BJ (cell line): ENCODE measurements at regions not wholly inside any gene's neighbourhood (a gene's known extent, or its start where the extent isn't known, plus 50 kb on each side); places are given as distances from the start of the nearest gene placed in this dataset.
"Not testable (repeated sequence)": the region's sequence is repeated elsewhere in the genome, so short reads cannot be mapped to it uniquely, and the experiment has no call there.

ENCODE experiments used
- CTCF ChIA-PET: fragments of 350-600 bp; formaldehyde crosslinking; extraction: SDS; loops from one replicate; lab custom pipeline; 2021; ENCODE audit warnings: antibody characterized with exemption, inconsistent platforms; lab: Yijun Ruan, JAX
- POLR2A ChIA-PET: fragments of 300-600 bp; sonication (Branson Sonifier 250); formaldehyde crosslinking; extraction: SDS; loops from one replicate; lab custom pipeline; 2021; ENCODE audit warnings: antibody characterized with exemption; lab: Charles Lee
- DNase-seq: peaks from one replicate; pipeline ENCODE4 v3.0.0-alpha.2; 2011; ENCODE audit warnings: low read depth
- H3K27me3 ChIP-seq: 2 replicates; pipeline ENCODE4 v1.6.0; 2011; ENCODE audit warnings: low read length; ENCODE audit not compliant: control insufficient read depth, insufficient read depth
- H3K36me3 ChIP-seq: 2 replicates; pipeline ENCODE4 v1.5.1; 2011; ENCODE audit warnings: low read length; ENCODE audit not compliant: control insufficient read depth, insufficient read depth
- H3K4me3 ChIP-seq: 2 replicates; pipeline ENCODE4 v1.5.1; 2011; ENCODE audit warnings: low read depth, mild to moderate bottlenecking, control low read depth, low read length
- TF ChIP-seq, protein P1 (sequence below): IDR thresholded peaks from 2 replicates; pipeline ENCODE4 v1.5.1; 2011; ENCODE audit warnings: low read depth, mild to moderate bottlenecking, control low read depth, inconsistent platforms, low read length, moderate library complexity; ENCODE audit not compliant: insufficient read depth

DNA sequence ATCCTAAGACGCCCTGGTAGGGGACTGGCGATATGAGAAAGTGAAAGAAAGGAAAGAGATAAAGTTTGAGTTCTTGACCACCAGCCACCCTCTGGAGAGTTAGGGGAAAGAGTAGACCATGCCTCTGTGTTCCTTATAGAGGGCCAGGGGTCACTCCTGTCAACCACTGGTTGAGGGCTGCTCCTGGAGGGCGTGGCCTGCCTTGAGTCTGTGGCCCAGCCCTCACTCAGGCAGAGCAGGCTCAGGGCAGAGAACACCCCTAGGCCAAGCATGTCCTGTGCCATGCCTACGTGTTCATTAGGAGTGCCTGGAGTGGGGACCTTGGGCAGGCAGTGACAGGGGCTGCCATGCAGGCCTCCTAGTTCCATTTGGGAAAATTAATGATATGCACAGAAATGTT is 161.1 kb upstream of the EPB41L3 start:
- TF ChIP-seq, protein P1, sequence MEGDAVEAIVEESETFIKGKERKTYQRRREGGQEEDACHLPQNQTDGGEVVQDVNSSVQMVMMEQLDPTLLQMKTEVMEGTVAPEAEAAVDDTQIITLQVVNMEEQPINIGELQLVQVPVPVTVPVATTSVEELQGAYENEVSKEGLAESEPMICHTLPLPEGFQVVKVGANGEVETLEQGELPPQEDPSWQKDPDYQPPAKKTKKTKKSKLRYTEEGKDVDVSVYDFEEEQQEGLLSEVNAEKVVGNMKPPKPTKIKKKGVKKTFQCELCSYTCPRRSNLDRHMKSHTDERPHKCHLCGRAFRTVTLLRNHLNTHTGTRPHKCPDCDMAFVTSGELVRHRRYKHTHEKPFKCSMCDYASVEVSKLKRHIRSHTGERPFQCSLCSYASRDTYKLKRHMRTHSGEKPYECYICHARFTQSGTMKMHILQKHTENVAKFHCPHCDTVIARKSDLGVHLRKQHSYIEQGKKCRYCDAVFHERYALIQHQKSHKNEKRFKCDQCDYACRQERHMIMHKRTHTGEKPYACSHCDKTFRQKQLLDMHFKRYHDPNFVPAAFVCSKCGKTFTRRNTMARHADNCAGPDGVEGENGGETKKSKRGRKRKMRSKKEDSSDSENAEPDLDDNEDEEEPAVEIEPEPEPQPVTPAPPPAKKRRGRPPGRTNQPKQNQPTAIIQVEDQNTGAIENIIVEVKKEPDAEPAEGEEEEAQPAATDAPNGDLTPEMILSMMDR = no peak
- H3K4me3 ChIP-seq = no peak overlapping the region
- H3K27me3 ChIP-seq = no peaks in the 10 kb centered on the region
- CTCF ChIA-PET = no interaction called here
- H3K36me3 ChIP-seq = no peaks in the 10 kb centered on the region
- POLR2A ChIA-PET = no interaction called here
- no peak for DNase-seq

DNA sequence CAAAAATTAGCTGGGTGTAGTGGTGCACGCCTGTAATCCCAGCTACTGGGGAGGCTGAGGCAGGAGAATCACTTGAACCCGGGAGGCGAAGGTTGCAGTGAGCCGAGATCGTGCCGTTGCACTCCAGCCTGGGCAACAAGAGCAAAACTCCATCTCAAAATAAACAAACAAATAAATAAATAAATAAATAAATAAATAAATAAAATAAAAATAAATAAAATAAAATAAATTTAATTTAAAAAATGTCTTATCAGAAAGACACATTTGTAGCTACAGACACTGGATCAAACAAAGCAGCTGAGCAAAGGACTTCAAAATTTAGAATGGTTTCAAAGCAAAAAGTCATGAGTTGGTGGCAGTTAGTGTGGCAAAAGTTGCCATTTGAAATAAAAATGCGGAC is 158.2 kb upstream of the EPB41L3 start:
- DNase-seq, POLR2A ChIA-PET, H3K4me3 ChIP-seq, H3K36me3 ChIP-seq, H3K27me3 ChIP-seq, CTCF ChIA-PET: not testable (repeated sequence)

DNA sequence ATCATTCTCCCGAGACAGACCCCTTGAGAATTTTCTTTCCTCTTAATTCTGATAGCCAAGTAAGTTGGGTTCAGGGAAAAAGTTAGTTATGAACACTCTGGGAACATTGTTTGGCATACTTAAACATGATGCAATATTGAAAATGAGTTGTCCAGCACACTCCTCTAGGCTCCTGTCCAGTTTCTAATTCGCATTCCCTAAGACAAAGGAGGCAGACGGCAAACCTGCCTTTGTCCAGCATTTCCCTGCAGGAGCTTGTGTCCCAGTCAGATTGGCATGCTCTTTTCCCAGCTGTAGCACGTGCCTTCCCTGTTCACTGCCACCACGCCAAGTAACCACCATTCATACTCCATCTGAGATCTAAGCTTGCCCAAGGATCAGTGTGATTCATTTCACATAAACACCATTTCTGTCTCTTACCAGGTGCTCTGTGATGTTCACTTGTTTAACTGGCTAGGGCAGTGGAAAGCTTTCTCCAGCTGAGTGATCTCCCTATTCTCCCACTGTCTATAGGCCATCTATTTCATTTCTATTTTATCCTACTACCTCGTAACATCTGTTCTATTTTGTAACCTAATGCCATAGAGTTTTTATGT is 150.0 kb upstream of the EPB41L3 start:
- no peak for DNase-seq
- TF ChIP-seq, protein P1 = no peak
- ChIA-PET POLR2A (no interaction called here), CTCF (no interaction called here)
- Histone ChIP-seq H3K36me3 (no peaks in the 10 kb centered on the region), H3K27me3 (no peaks in the 10 kb centered on the region), H3K4me3 (no peak overlapping the region)

DNA sequence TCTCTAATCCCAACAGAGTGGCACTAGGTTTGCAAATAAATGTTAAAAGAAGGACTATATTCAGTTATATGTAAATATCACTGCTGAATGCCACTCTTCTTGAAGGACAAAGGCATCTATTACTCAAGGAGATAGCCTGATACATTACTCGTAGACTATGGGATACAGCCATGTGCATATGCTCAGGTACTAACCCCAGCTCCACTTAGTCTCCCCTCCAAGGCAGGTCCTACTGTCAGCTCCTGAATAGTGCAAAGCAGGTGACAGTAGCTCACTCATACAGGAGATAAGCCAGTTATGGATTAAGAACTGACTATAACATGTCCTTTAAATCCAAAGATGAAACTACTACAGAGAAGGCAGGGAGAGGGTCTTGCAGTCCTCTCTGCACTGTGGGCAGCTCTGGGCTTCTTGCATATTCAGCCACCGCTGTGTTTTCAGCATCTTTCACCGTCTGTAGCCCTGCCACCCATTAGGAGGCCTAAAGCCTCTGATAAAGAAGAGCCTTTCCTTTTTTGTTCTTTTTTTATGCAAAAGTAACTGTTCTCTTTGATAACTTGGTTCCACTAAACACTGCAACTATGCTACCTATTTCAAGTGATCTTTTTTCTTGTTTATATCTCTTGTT is 135.1 kb upstream of the EPB41L3 start:
- TF ChIP-seq, protein P1 = no peak
- no peak for DNase-seq
- no peak overlapping the region for H3K4me3 ChIP-seq
- ChIA-PET POLR2A (no interaction called here), CTCF (no interaction called here)
- H3K27me3 ChIP-seq = no peaks in the 10 kb centered on the region
- H3K36me3 ChIP-seq = no peaks in the 10 kb centered on the region

DNA sequence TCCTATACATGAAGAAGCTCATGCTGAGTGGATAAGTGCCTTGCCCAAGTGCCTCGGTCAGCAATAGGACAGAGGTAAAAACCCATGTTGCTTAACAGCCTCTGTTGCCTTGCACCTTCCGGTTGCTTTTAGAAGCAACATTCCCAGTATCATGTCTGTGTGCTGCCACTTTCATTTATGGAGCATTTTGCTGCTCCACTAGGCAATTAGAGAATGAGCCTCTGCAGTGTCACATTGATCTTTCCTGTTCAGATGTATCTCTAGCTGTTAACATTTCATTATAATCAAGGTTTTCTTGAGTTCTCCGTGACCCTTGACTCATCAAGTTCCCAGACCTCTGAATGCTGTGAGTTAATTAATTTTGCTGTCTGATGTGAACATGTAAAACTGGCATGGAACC is 134.5 kb upstream of the EPB41L3 start:
- TF ChIP-seq, protein P1 = no peak
- POLR2A ChIA-PET = no interaction called here
- Histone ChIP-seq H3K4me3 (no peak overlapping the region), H3K27me3 (no peaks in the 10 kb centered on the region), H3K36me3 (no peaks in the 10 kb centered on the region)
- CTCF ChIA-PET = no interaction called here
- DNase-seq = no peak

DNA sequence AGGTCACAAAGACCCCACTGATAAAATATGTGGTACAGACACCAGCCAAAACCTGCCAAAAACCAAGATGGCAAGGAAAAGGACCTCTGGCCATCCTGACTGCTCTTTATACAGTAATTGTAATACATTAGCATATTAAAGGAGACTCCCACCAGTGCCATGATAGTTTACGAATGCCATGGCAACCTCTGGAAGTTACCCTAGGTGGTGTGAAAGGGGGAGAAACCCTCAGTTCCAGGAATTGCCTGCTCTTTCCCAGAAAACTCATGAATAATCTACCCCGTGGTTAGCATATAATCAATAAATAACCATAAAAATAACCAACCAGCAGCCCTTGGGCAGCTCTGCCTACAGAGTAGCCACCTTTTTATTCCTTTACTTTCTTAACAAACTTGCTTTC is 129.8 kb upstream of the EPB41L3 start:
- Histone ChIP-seq H3K4me3 (no peak overlapping the region), H3K36me3 (no peaks in the 10 kb centered on the region), H3K27me3 (no peaks in the 10 kb centered on the region)
- TF ChIP-seq, protein P1 = no peak
- no peak for DNase-seq
- CTCF ChIA-PET = no interaction called here
- POLR2A ChIA-PET = no interaction called here
